Superior temporal gyrus (tissue), 1 donor: ENCODE measurements at regions not wholly inside any gene's neighbourhood (a gene's known extent, or its start where the extent isn't known, plus 50 kb on each side); places are given as distances from the start of the nearest gene placed in this dataset.
A peak's percentile ranks its signal among the peaks of the same experiment; 100 is the strongest.
"Not testable (repeated sequence)": the region's sequence is repeated elsewhere in the genome, so short reads cannot be mapped to it uniquely, and the experiment has no call there.

ENCODE experiments used
- DNase-seq: peaks from one replicate; pipeline ENCODE4 v3.0.0-alpha.2; 2016; ENCODE audit errors: extremely low spot score

GRCh38 chr1:30092051-30092858, 631.1 kb downstream of the MATN1 start:
- no peak for DNase-seq

- no peak for DNase-seq
Observed at GRCh38 chr1:30090162-30090820, 633.1 kb downstream of the MATN1 start.

GRCh38 chr1:30089024-30089430, 634.4 kb downstream of the MATN1 start:
- DNase-seq: no peak

GRCh38 chr1:30088594-30088993, 634.8 kb downstream of the MATN1 start:
- no peak for DNase-seq

GRCh38 chr1:30087465-30087864, 635.9 kb downstream of the MATN1 start:
- DNase-seq: no peak

GRCh38 chr1:30085811-30086770, 637.3 kb downstream of the MATN1 start:
- no peak for DNase-seq

GRCh38 chr1:30084909-30085571, 638.3 kb downstream of the MATN1 start:
- no peak for DNase-seq

GRCh38 chr1:30083800-30084464, 639.5 kb downstream of the MATN1 start:
- no peak for DNase-seq

- no peak for DNase-seq
Observed at GRCh38 chr1:30081379-30082102, 641.8 kb downstream of the MATN1 start.

GRCh38 chr1:30075916-30076315, 647.5 kb downstream of the MATN1 start:
- DNase-seq: not testable (repeated sequence)

GRCh38 chr1:30068787-30069472, 654.5 kb downstream of the MATN1 start:
- DNase-seq: no peak

- DNase-seq: no peak
Observed at GRCh38 chr1:30064547-30064946, 658.8 kb downstream of the MATN1 start.

- no peak for DNase-seq
Observed at GRCh38 chr1:30063621-30064280, 659.6 kb downstream of the MATN1 start.

- no peak for DNase-seq
Observed at GRCh38 chr1:30061292-30062220, 661.8 kb downstream of the MATN1 start.

GRCh38 chr1:30060738-30061137, 662.6 kb downstream of the MATN1 start:
- DNase-seq: peak; percentile 25

- DNase-seq: no peak
Observed at GRCh38 chr1:30058970-30059369, 664.4 kb downstream of the MATN1 start.

GRCh38 chr1:30054126-30054525, 669.3 kb downstream of the MATN1 start:
- DNase-seq: no peak

GRCh38 chr1:30052178-30052577, 671.2 kb downstream of the MATN1 start:
- no peak for DNase-seq
